Esophagus squamous epithelium (tissue), 5 donors: ENCODE measurements at regions not wholly inside any gene's neighbourhood (a gene's known extent, or its start where the extent isn't known, plus 50 kb on each side); places are given as distances from the start of the nearest gene placed in this dataset.

ENCODE experiments used
- DNase-seq: peaks from one replicate; lab custom pipeline; 2025; lab: John Stamatoyannopoulos, UW
- H3K27ac ChIP-seq, 4 donors: fragments of 200-600 bp; sonication (generic); one replicate each; pipeline ENCODE4 v1.5.1; 2016 to 2019; ENCODE audit warnings: mild to moderate bottlenecking in 1 of 4
- H3K27me3 ChIP-seq, 4 donors: fragments of 200-600 bp; sonication (generic); 1 replicate in 3 of 4; 2 replicates in 1 of 4; pipeline versions ENCODE4 v1.5.1 to v1.6.0; 2017 to 2021; ENCODE audit warnings: antibody characterized with exemption in 1 of 4
- H3K36me3 ChIP-seq, 3 donors: fragments of 200-600 bp; sonication (generic); one replicate each; pipeline ENCODE4 v1.5.1; 2016 to 2019
- H3K4me1 ChIP-seq, 3 donors: fragments of 200-600 bp; sonication (generic); one replicate each; pipeline ENCODE4 v1.5.1; 2017 to 2019
- H3K4me3 ChIP-seq, 4 donors: fragments of 200-600 bp; sonication (generic); 1 replicate in 3 of 4; 2 replicates in 1 of 4; pipeline ENCODE4 v1.5.1; 2016 to 2019; ENCODE audit warnings: mild to moderate bottlenecking in 2 of 4, moderate library complexity in 1 of 4
- H3K9me3 ChIP-seq, 3 donors: fragments of 200-600 bp; sonication (generic); one replicate each; pipeline ENCODE4 v1.5.1; 2016 to 2019
- POLR2A ChIP-seq, 4 donors: fragments of 450-650 bp; IDR thresholded peaks; one replicate each; pipeline ENCODE4 v1.6.1; 2017; ENCODE audit warnings: antibody characterized with exemption in 4 of 4, mild to moderate bottlenecking in 4 of 4, moderate library complexity in 3 of 4
- WGBS, 2 donors: methylation state at CpG; one replicate each; pipeline ENCODE4 v1.1.5; 2018; 5-methylcytosine and 5-hydroxymethylcytosine counted together
- intact Hi-C: fragments of 100-400 bp; cut with DNase I; formaldehyde crosslinking; loops from one replicate; pipeline ENCODE4 v1.15.0; 2022
- TF ChIP-seq, protein P1 (sequence below), 6 experiments: fragments of 450-650 bp in 4 of 6; fragments of 200-600 bp in 2 of 6; sonication (generic) in 2 of 6; IDR thresholded peaks; one replicate each; pipeline ENCODE4 v1.5.1; 2016 to 2019; ENCODE audit warnings: antibody characterized with exemption in 6 of 6, mild to moderate bottlenecking in 4 of 6, moderate library complexity in 4 of 6
- donor health status: DM: yes; HTN: yes; CAD: no.

DNA sequence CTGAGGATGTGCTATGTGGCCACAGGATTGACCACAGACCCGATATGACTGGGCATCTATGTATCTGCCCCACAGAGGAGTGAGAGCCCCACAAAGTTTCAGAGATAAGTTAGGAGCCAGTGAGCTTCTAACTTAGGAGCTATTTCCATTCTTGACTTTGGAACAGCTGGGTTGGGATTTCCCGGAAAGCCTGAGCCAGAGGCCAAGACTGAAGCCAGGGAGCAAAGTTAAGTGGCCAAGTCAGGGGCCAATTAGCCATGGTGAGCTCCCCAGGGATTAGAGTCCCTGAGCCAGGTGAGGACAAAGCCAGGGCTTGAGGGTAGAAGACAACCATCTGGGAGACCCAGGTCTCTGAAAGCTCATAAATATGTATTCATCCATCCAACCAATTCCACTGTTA, 143.6 kb downstream of the MAFB start:
- no peak for TF ChIP-seq POLR2A (IDR thresholded peaks at IDR 0.05)
- TF ChIP-seq, protein P1, sequence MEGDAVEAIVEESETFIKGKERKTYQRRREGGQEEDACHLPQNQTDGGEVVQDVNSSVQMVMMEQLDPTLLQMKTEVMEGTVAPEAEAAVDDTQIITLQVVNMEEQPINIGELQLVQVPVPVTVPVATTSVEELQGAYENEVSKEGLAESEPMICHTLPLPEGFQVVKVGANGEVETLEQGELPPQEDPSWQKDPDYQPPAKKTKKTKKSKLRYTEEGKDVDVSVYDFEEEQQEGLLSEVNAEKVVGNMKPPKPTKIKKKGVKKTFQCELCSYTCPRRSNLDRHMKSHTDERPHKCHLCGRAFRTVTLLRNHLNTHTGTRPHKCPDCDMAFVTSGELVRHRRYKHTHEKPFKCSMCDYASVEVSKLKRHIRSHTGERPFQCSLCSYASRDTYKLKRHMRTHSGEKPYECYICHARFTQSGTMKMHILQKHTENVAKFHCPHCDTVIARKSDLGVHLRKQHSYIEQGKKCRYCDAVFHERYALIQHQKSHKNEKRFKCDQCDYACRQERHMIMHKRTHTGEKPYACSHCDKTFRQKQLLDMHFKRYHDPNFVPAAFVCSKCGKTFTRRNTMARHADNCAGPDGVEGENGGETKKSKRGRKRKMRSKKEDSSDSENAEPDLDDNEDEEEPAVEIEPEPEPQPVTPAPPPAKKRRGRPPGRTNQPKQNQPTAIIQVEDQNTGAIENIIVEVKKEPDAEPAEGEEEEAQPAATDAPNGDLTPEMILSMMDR (IDR thresholded peaks at IDR 0.05), result no peak
- no peaks in the 10 kb centered on the region for H3K36me3 ChIP-seq
- no peak overlapping the region for H3K4me3 ChIP-seq
- H3K9me3 ChIP-seq, result no peaks in the 10 kb centered on the region
- DNase-seq, result no peak
- no peaks in the 10 kb centered on the region for H3K27me3 ChIP-seq
- whole genome bisulfite sequencing, 2 donors, result 77 to 82% methylated on average over 2 of the region's 2 CpGs
- H3K4me1 ChIP-seq, result peaks cover 0 to 11% (median 0%) of the 10 kb centered on the region in 3 donors
- intact Hi-C loops, result no loop called here
- no peak overlapping the region for H3K27ac ChIP-seq

DNA sequence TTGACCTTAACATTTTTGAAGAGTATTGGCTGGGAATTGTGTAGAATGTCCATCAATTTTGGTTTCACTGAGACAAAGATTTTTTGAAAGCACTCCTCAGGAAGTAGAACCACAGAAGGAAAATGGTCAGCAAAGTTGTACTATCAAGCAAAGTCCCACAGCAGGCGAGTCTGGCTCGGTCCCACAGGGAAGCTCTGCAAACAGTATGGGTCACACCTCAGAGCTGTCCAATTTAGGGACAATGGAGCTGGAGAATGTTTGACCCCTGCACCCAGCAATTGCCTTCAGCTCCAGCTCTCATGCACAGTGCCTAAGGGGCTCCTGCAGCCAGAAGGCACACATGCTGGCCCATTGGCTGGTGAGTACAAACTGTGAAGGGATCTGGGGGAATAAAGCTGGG, 147.0 kb downstream of the MAFB start:
- H3K9me3 ChIP-seq, result no peaks in the 10 kb centered on the region
- intact Hi-C loops, result no loop called here
- H3K27ac ChIP-seq, result no peak overlapping the region
- no peak for TF ChIP-seq POLR2A (IDR thresholded peaks at IDR 0.05)
- TF ChIP-seq, protein P1 (IDR thresholded peaks at IDR 0.05), result no peak
- H3K4me3 ChIP-seq, result no peak overlapping the region
- no peaks in the 10 kb centered on the region for H3K27me3 ChIP-seq
- H3K36me3 ChIP-seq, result no peaks in the 10 kb centered on the region
- WGBS, 2 donors, result 72 to 78% methylated on average over 2 of the region's 2 CpGs
- H3K4me1 ChIP-seq, result no peaks in the 10 kb centered on the region
- DNase-seq, result no peak

DNA sequence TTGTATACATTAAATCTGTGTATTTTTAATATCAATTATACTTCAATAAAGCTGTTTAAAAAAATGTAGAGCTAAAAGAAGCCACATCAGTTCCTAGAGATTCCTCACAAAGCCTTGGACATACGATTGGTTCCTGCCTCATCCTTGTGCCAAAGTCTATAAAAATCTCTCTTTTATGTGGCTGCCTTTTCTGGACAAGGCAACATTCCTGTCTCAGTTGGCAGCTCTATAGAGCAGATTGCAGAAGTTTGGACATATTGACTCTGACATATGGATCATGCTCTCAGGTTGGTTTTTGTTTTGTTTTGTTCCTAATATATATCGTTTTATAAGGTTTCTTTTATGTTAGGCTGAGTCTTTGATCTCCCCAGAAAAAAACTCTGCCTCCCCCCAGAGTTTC, 148.9 kb downstream of the MAFB start:
- Histone ChIP-seq H3K27ac (no peak overlapping the region), H3K9me3 (no peaks in the 10 kb centered on the region), H3K36me3 (no peaks in the 10 kb centered on the region), H3K27me3 (no peaks in the 10 kb centered on the region), H3K4me1 (no peaks in the 10 kb centered on the region), H3K4me3 (no peak overlapping the region)
- DNase-seq, result no peak
- intact Hi-C loops, result no loop called here
- WGBS, 2 donors, result 21 to 24% methylated on average over 2 of the region's 2 CpGs
- TF ChIP-seq, protein P1 (IDR thresholded peaks at IDR 0.05), result no peak
- TF ChIP-seq POLR2A (IDR thresholded peaks at IDR 0.05), result no peak

DNA sequence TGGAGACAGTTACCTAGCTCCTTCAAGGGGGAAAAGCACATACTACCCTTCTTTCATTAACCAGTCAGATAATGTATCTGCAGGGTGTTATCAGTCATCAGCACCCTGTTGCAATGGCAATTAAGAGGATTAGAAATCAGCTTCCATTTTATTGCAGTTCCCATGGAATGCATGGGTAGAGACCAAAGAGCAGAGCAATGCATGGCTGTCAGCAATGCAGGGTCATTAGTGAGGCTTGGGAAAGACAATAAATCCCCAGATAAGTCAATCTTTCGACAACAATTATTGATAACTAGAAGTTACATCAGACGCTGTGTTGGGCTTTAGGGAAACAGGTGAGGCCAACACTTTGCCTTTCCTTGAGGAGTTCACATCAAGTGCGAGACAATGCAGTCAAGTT, 150.9 kb downstream of the MAFB start:
- Histone ChIP-seq H3K27ac (no peak overlapping the region), H3K9me3 (peaks cover 0 to 2% (median 0%) of the 10 kb centered on the region in 3 donors), H3K4me1 (no peaks in the 10 kb centered on the region), H3K36me3 (no peaks in the 10 kb centered on the region), H3K4me3 (no peak overlapping the region), H3K27me3 (no peaks in the 10 kb centered on the region)
- WGBS, 2 donors, result 84% methylated on average over 3 of the region's 3 CpGs
- no peak for TF ChIP-seq POLR2A (IDR thresholded peaks at IDR 0.05)
- TF ChIP-seq, protein P1 (IDR thresholded peaks at IDR 0.05), result no peak
- DNase-seq, result no peak
- intact Hi-C loops, result no loop called here

DNA sequence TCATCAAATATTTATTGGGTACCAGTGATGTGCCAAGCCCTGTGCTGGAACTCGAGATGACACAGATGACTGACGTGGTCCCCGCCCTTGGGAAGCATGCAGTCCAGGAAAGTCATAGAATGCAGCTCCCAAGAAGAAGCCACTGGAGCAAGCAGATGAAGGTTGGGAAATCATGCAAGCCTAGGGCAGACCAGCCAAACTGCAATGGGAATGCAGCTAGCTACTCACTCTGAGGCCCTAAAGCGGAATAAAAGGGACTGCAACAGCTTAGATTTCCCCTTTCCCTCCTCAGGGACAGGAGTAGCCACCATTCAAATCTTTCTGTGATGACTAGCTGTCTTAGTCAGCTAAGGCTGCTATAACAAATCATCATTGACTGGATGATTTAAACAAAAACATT, 152.2 kb downstream of the MAFB start:
- Histone ChIP-seq H3K27ac (no peak overlapping the region), H3K27me3 (no peaks in the 10 kb centered on the region), H3K36me3 (no peaks in the 10 kb centered on the region), H3K9me3 (peaks cover 0 to 15% (median 8%) of the 10 kb centered on the region in 3 donors), H3K4me1 (no peaks in the 10 kb centered on the region), H3K4me3 (no peak overlapping the region)
- intact Hi-C loops, result no loop called here
- 43 to 73% methylated on average over 3 to 4 of the region's 4 CpGs for WGBS, 2 donors
- no peak for DNase-seq
- TF ChIP-seq POLR2A (IDR thresholded peaks at IDR 0.05), result no peak
- TF ChIP-seq, protein P1 (IDR thresholded peaks at IDR 0.05), result no peak
